ENCODE measurements at regions not wholly inside any gene's neighbourhood (a gene's known extent, or its start where the extent isn't known, plus 50 kb on each side); places are given as distances from the start of the nearest gene placed in this dataset.
"Not testable (repeated sequence)": the region's sequence is repeated elsewhere in the genome, so short reads cannot be mapped to it uniquely, and the experiment has no call there.

GRCh38 chr6:141531040-141531439 is 601.7 kb upstream of the GJE1 start:
- 97% methylated on average over 5 of the region's 5 CpGs for WGBS
- no peaks in the 10 kb centered on the region for H3K27me3 ChIP-seq (ENCODE audit: insufficient read depth, low read length)
- H3K4me1 ChIP-seq (ENCODE audit: insufficient read depth, low read length), result peaks cover 2% of the 10 kb centered on the region; the same call in 1 of the 2 replicates
- H3K36me3 ChIP-seq (ENCODE audit: insufficient read depth, low read length), result no peaks in the 10 kb centered on the region
- H3K4me3 ChIP-seq (ENCODE audit: low read length), result no peak overlapping the region
- H3K9ac ChIP-seq (ENCODE audit: low read depth, low read length), result no peak overlapping the region
- no peak overlapping the region for H3K27ac ChIP-seq (ENCODE audit: low read depth, low read length)
- H3K9me3 ChIP-seq (ENCODE audit: insufficient read depth, low read depth, low read length), result peaks cover 10% of the 10 kb centered on the region

- Histone ChIP-seq H3K4me3 (ENCODE audit: low read length) (no peak overlapping the region), H3K9me3 (ENCODE audit: insufficient read depth, low read depth, low read length) (peaks cover 10% of the 10 kb centered on the region), H3K27me3 (ENCODE audit: insufficient read depth, low read length) (no peaks in the 10 kb centered on the region), H3K9ac (ENCODE audit: low read depth, low read length) (no peak overlapping the region), H3K4me1 (ENCODE audit: insufficient read depth, low read length) (peaks cover 2% of the 10 kb centered on the region; the same call in 1 of the 2 replicates), H3K36me3 (ENCODE audit: insufficient read depth, low read length) (no peaks in the 10 kb centered on the region), H3K27ac (ENCODE audit: low read depth, low read length) (no peak overlapping the region)
- 100% methylated on average over 1 of the region's 1 CpG for WGBS
Observed at GRCh38 chr6:141528596-141528995, 604.1 kb upstream of the GJE1 start.

- Histone ChIP-seq H3K4me1 (ENCODE audit: insufficient read depth, low read length) (no peaks in the 10 kb centered on the region), H3K27ac (ENCODE audit: low read depth, low read length) (no peak overlapping the region), H3K36me3 (ENCODE audit: insufficient read depth, low read length) (no peaks in the 10 kb centered on the region), H3K9ac (ENCODE audit: low read depth, low read length) (no peak overlapping the region), H3K27me3 (ENCODE audit: insufficient read depth, low read length) (no peaks in the 10 kb centered on the region), H3K9me3 (ENCODE audit: insufficient read depth, low read depth, low read length) (peaks cover 10% of the 10 kb centered on the region), H3K4me3 (ENCODE audit: low read length) (no peak overlapping the region)
- 91% methylated on average over 6 of the region's 6 CpGs for WGBS
Observed at GRCh38 chr6:141526985-141527384, 605.7 kb upstream of the GJE1 start.

GRCh38 chr6:141521440-141521839 is 611.3 kb upstream of the GJE1 start:
- Histone ChIP-seq H3K36me3 (ENCODE audit: insufficient read depth, low read length) (no peaks in the 10 kb centered on the region), H3K27ac (ENCODE audit: low read depth, low read length) (no peak overlapping the region), H3K9ac (ENCODE audit: low read depth, low read length) (no peak overlapping the region), H3K9me3 (ENCODE audit: insufficient read depth, low read depth, low read length) (no peaks in the 10 kb centered on the region), H3K4me3 (ENCODE audit: low read length) (no peak overlapping the region), H3K27me3 (ENCODE audit: insufficient read depth, low read length) (no peaks in the 10 kb centered on the region), H3K4me1 (ENCODE audit: insufficient read depth, low read length) (no peaks in the 10 kb centered on the region)

GRCh38 chr6:141513830-141514229 is 618.9 kb upstream of the GJE1 start:
- H3K9me3 ChIP-seq (ENCODE audit: insufficient read depth, low read depth, low read length), result no peaks in the 10 kb centered on the region; the same call in 1 of the 2 replicates
- H3K27ac ChIP-seq (ENCODE audit: low read depth, low read length), result no peak overlapping the region
- 100% methylated on average over 1 of the region's 1 CpG for WGBS
- H3K4me1 ChIP-seq (ENCODE audit: insufficient read depth, low read length), result no peaks in the 10 kb centered on the region
- no peaks in the 10 kb centered on the region for H3K27me3 ChIP-seq (ENCODE audit: insufficient read depth, low read length)
- H3K36me3 ChIP-seq (ENCODE audit: insufficient read depth, low read length), result no peaks in the 10 kb centered on the region
- H3K9ac ChIP-seq (ENCODE audit: low read depth, low read length), result no peak overlapping the region
- H3K4me3 ChIP-seq (ENCODE audit: low read length), result no peak overlapping the region

GRCh38 chr6:141510803-141511202 is 621.9 kb upstream of the GJE1 start:
- H3K9me3 ChIP-seq (ENCODE audit: insufficient read depth, low read depth, low read length), result peaks cover 14% of the 10 kb centered on the region
- H3K9ac ChIP-seq (ENCODE audit: low read depth, low read length), result no peak overlapping the region
- H3K27me3 ChIP-seq (ENCODE audit: insufficient read depth, low read length), result no peaks in the 10 kb centered on the region
- H3K36me3 ChIP-seq (ENCODE audit: insufficient read depth, low read length), result 0 out of 2 replicates have a peak, but pooled peaks cover 3% of the 10 kb centered on the region
- H3K4me3 ChIP-seq (ENCODE audit: low read length), result no peak overlapping the region
- H3K4me1 ChIP-seq (ENCODE audit: insufficient read depth, low read length), result no peaks in the 10 kb centered on the region
- no peak overlapping the region for H3K27ac ChIP-seq (ENCODE audit: low read depth, low read length)

GRCh38 chr6:141506062-141506461 is 626.7 kb upstream of the GJE1 start:
- not testable (repeated sequence) for H3K4me3 ChIP-seq (ENCODE audit: low read length); H3K27me3 ChIP-seq (ENCODE audit: insufficient read depth, low read length); H3K27ac ChIP-seq (ENCODE audit: low read depth, low read length); H3K36me3 ChIP-seq (ENCODE audit: insufficient read depth, low read length); H3K4me1 ChIP-seq (ENCODE audit: insufficient read depth, low read length); H3K9ac ChIP-seq (ENCODE audit: low read depth, low read length)
- H3K9me3 ChIP-seq (ENCODE audit: insufficient read depth, low read depth, low read length), result peaks cover 34% of the 10 kb centered on the region
- WGBS, result 94% methylated on average over 1 of the region's 1 CpG

- 100% methylated on average over 1 of the region's 1 CpG for WGBS
- not testable (repeated sequence) for H3K27ac ChIP-seq (ENCODE audit: low read depth, low read length); H3K9ac ChIP-seq (ENCODE audit: low read depth, low read length); H3K36me3 ChIP-seq (ENCODE audit: insufficient read depth, low read length); H3K27me3 ChIP-seq (ENCODE audit: insufficient read depth, low read length); H3K4me1 ChIP-seq (ENCODE audit: insufficient read depth, low read length); H3K4me3 ChIP-seq (ENCODE audit: low read length)
- peaks cover 34% of the 10 kb centered on the region for H3K9me3 ChIP-seq (ENCODE audit: insufficient read depth, low read depth, low read length)
Observed at GRCh38 chr6:141504318-141504717, 628.4 kb upstream of the GJE1 start.

GRCh38 chr6:141501616-141502015 is 631.1 kb upstream of the GJE1 start:
- Histone ChIP-seq H3K27me3 (ENCODE audit: insufficient read depth, low read length) (no peaks in the 10 kb centered on the region), H3K4me1 (ENCODE audit: insufficient read depth, low read length) (peaks cover 8% of the 10 kb centered on the region), H3K27ac (ENCODE audit: low read depth, low read length) (no peak overlapping the region), H3K9me3 (ENCODE audit: insufficient read depth, low read depth, low read length) (peaks cover 30% of the 10 kb centered on the region), H3K4me3 (ENCODE audit: low read length) (no peak overlapping the region), H3K9ac (ENCODE audit: low read depth, low read length) (no peak overlapping the region), H3K36me3 (ENCODE audit: insufficient read depth, low read length) (0 out of 2 replicates have a peak, but pooled peaks cover 3% of the 10 kb centered on the region)
- no CpG with 5 or more reads among the region's 1 CpG for WGBS

GRCh38 chr6:141498977-141499376 is 633.7 kb upstream of the GJE1 start:
- 0 out of 2 replicates have a peak, but pooled peaks cover 4% of the 10 kb centered on the region for H3K9me3 ChIP-seq (ENCODE audit: insufficient read depth, low read depth, low read length)
- H3K27ac ChIP-seq (ENCODE audit: low read depth, low read length), result no peak overlapping the region
- 93% methylated on average over 3 of the region's 3 CpGs for WGBS
- H3K4me1 ChIP-seq (ENCODE audit: insufficient read depth, low read length), result peaks cover 8% of the 10 kb centered on the region
- H3K36me3 ChIP-seq (ENCODE audit: insufficient read depth, low read length), result no peaks in the 10 kb centered on the region
- H3K4me3 ChIP-seq (ENCODE audit: low read length), result no peak overlapping the region
- H3K9ac ChIP-seq (ENCODE audit: low read depth, low read length), result no peak overlapping the region
- H3K27me3 ChIP-seq (ENCODE audit: insufficient read depth, low read length), result no peaks in the 10 kb centered on the region

- WGBS, result 100% methylated on average over 1 of the region's 2 CpGs
Observed at GRCh38 chr6:141492521-141493284, 640.0 kb upstream of the GJE1 start.

GRCh38 chr6:141491684-141492083 is 641.0 kb upstream of the GJE1 start:
- Histone ChIP-seq H3K9me3 (ENCODE audit: insufficient read depth, low read depth, low read length) (no peaks in the 10 kb centered on the region), H3K9ac (ENCODE audit: low read depth, low read length) (no peak overlapping the region), H3K4me1 (ENCODE audit: insufficient read depth, low read length) (no peaks in the 10 kb centered on the region), H3K27ac (ENCODE audit: low read depth, low read length) (no peak overlapping the region), H3K4me3 (ENCODE audit: low read length) (no peak overlapping the region), H3K27me3 (ENCODE audit: insufficient read depth, low read length) (no peaks in the 10 kb centered on the region), H3K36me3 (ENCODE audit: insufficient read depth, low read length) (no peaks in the 10 kb centered on the region)

More at GRCh38 chr6:141492521-141493284, 640.0 kb upstream of the GJE1 start:
- Histone ChIP-seq H3K27me3 (ENCODE audit: insufficient read depth, low read length) (no peaks in the 10 kb centered on the region), H3K9me3 (ENCODE audit: insufficient read depth, low read depth, low read length) (0 out of 2 replicates have a peak, but pooled peaks cover 2% of the 10 kb centered on the region), H3K9ac (ENCODE audit: low read depth, low read length) (no peak overlapping the region), H3K27ac (ENCODE audit: low read depth, low read length) (no peak overlapping the region), H3K4me1 (ENCODE audit: insufficient read depth, low read length) (no peaks in the 10 kb centered on the region), H3K4me3 (ENCODE audit: low read length) (no peak overlapping the region), H3K36me3 (ENCODE audit: insufficient read depth, low read length) (no peaks in the 10 kb centered on the region)
